ENCODE measurements at regions not wholly inside any gene's neighbourhood (a gene's known extent, or its start where the extent isn't known, plus 50 kb on each side); places are given as distances from the start of the nearest gene placed in this dataset.

GRCh38 chrX:23187819-23188218, 146.8 kb upstream of the PTCHD1 start:
- Histone ChIP-seq H3K4me3 (ENCODE audit: low read depth in 2 of 2, low read length in 1 of 2) (no peak overlapping the region), H3K36me3 (replicated peaks in 1 of 2; ENCODE audit: control insufficient read depth in 1 of 2, insufficient read depth in 2 of 2, low read length in 1 of 2) (no peaks in the 10 kb centered on the region), H2AFZ (ENCODE audit: low read depth) (no peak overlapping the region), H3K79me2 (ENCODE audit: insufficient read depth) (no peaks in the 10 kb centered on the region), H3K9me3 (no peaks in the 10 kb centered on the region), H3K27me3 (ENCODE audit: insufficient read depth) (no peaks in the 10 kb centered on the region), H3K9me2 (no peaks in the 10 kb centered on the region), H3K9ac (no peak overlapping the region), H4K20me1 (ENCODE audit: insufficient read depth) (no peaks in the 10 kb centered on the region), H3K27ac (ENCODE audit: low read depth in 2 of 2, low read length in 1 of 2) (no peak overlapping the region), H3F3A (replicated peaks; ENCODE audit: insufficient read depth) (no peaks in the 10 kb centered on the region), H3K4me2 (no peak overlapping the region), H3K4me1 (ENCODE audit: control insufficient read depth in 1 of 2, insufficient read depth in 2 of 2, low read depth in 1 of 2, low read length in 1 of 2) (no peaks in the 10 kb centered on the region)
- TF ChIP-seq NFIC (IDR thresholded peaks at IDR 0.05; ENCODE audit: borderline replicate concordance) = no peak
- no peak for TF ChIP-seq GATA2 (CRISPR knock-in tag; IDR thresholded peaks at IDR 0.05)
- no peak for TF ChIP-seq JUND (IDR thresholded peaks at IDR 0.05)
- no peak for TF ChIP-seq RCOR1 (IDR thresholded peaks at IDR 0.05; ENCODE audit: low read length)
- TF ChIP-seq, protein P1, sequence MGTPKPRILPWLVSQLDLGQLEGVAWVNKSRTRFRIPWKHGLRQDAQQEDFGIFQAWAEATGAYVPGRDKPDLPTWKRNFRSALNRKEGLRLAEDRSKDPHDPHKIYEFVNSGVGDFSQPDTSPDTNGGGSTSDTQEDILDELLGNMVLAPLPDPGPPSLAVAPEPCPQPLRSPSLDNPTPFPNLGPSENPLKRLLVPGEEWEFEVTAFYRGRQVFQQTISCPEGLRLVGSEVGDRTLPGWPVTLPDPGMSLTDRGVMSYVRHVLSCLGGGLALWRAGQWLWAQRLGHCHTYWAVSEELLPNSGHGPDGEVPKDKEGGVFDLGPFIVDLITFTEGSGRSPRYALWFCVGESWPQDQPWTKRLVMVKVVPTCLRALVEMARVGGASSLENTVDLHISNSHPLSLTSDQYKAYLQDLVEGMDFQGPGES (IDR thresholded peaks at IDR 0.05; ENCODE audit: low read depth, low read length) = no peak
- TF ChIP-seq, protein P2, sequence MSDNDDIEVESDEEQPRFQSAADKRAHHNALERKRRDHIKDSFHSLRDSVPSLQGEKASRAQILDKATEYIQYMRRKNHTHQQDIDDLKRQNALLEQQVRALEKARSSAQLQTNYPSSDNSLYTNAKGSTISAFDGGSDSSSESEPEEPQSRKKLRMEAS (IDR thresholded peaks at IDR 0.05; ENCODE audit: low read depth) = no peak
- no peak for TF ChIP-seq ZBTB33 (IDR thresholded peaks at IDR 0.05; ENCODE audit: borderline replicate concordance, low read depth)
- no peak for TF ChIP-seq EP300 (IDR thresholded peaks at IDR 0.05; ENCODE audit: borderline replicate concordance in 1 of 2, low read depth in 1 of 2, low read length in 1 of 2)
- no peak for TF ChIP-seq RAD21 (IDR thresholded peaks at IDR 0.05; ENCODE audit: low read length)
- no peak for TF ChIP-seq SIN3A (IDR thresholded peaks at IDR 0.05; ENCODE audit: borderline replicate concordance, low read depth, low read length)
- TF ChIP-seq, protein P3, sequence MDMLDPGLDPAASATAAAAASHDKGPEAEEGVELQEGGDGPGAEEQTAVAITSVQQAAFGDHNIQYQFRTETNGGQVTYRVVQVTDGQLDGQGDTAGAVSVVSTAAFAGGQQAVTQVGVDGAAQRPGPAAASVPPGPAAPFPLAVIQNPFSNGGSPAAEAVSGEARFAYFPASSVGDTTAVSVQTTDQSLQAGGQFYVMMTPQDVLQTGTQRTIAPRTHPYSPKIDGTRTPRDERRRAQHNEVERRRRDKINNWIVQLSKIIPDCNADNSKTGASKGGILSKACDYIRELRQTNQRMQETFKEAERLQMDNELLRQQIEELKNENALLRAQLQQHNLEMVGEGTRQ (IDR thresholded peaks at IDR 0.05; ENCODE audit: borderline replicate concordance, low read depth, low read length) = no peak
- TF ChIP-seq POLR2AphosphoS5 (IDR thresholded peaks at IDR 0.05; ENCODE audit: low read depth, low read length) = no peak
- no peak for TF ChIP-seq REST (IDR thresholded peaks at IDR 0.05; ENCODE audit: low read depth, low read length)
- no peak for TF ChIP-seq MXI1 (IDR thresholded peaks at IDR 0.05; ENCODE audit: low read depth, low read length)
- ChIA-PET CTCF (no interaction called here), POLR2A (no interaction called here)
- 14% methylated on average over 5 of the region's 5 CpGs for WGBS (ENCODE audit: low lambda C conversion rate)
- DNase-seq = no peak
